ENCODE measurements at regions not wholly inside any gene's neighbourhood (a gene's known extent, or its start where the extent isn't known, plus 50 kb on each side); places are given as distances from the start of the nearest gene placed in this dataset.

DNA sequence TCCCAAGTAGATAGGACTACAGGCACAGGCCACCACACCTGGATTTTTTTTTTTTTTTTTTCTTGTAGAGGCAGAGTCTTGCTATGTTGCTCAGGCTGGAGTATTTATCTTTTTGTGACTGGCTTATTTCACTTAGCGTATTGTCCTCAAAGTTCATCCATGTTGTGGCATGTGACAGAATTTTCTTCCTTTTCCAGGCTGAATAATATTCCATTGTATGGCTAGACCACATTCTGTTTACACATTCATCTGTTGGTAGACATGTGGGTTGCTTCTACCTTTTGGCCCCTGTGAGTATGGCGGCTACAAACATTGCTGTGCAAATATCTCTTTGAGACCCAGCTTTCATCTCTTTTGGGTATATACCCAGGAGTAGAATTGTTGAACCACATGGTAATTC, 160.2 kb upstream of the SMAD3 start:
- TF ChIP-seq, protein P1, sequence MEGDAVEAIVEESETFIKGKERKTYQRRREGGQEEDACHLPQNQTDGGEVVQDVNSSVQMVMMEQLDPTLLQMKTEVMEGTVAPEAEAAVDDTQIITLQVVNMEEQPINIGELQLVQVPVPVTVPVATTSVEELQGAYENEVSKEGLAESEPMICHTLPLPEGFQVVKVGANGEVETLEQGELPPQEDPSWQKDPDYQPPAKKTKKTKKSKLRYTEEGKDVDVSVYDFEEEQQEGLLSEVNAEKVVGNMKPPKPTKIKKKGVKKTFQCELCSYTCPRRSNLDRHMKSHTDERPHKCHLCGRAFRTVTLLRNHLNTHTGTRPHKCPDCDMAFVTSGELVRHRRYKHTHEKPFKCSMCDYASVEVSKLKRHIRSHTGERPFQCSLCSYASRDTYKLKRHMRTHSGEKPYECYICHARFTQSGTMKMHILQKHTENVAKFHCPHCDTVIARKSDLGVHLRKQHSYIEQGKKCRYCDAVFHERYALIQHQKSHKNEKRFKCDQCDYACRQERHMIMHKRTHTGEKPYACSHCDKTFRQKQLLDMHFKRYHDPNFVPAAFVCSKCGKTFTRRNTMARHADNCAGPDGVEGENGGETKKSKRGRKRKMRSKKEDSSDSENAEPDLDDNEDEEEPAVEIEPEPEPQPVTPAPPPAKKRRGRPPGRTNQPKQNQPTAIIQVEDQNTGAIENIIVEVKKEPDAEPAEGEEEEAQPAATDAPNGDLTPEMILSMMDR (conservative IDR thresholded peaks at IDR 0.05 in 1 of 2, IDR thresholded peaks at IDR 0.05 in 1 of 2; ENCODE audit: extremely low read depth in 1 of 2, insufficient read depth in 1 of 2, low read depth in 1 of 2, low read length in 2 of 2): no peak
- no peak for TF ChIP-seq EZH2 (IDR thresholded peaks at IDR 0.05; ENCODE audit: borderline replicate concordance, low read length)

Measured in mammary epithelial cell (primary cell).